ENCODE measurements at regions not wholly inside any gene's neighbourhood (a gene's known extent, or its start where the extent isn't known, plus 50 kb on each side); places are given as distances from the start of the nearest gene placed in this dataset.

DNA sequence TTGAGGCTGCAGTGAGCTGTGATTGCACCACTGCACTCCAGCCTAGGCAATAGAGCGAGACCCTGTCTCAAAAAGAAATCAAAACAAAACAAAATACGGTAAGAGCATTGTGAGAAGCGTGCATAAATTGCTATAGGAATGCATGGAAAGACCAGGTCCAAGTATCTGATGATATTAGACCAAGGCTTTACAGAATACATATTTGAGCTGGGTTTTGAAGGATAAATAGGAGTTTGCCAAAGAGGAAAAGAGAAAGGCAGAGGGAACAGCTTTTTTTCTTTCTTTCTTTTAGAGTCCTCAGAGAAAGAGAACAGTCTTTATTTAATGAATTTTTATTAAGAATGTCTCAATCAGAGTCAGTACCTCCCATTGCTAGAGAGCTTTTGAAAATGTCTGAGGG is 79.5 kb upstream of the PRPS1 start (continued):
- TF ChIP-seq CBX8 (IDR thresholded peaks at IDR 0.05; ENCODE audit: borderline replicate concordance, low read depth, low read length), result no peak
- TF ChIP-seq CREB1 (IDR thresholded peaks at IDR 0.05), result no peak
- TF ChIP-seq SP1 (IDR thresholded peaks at IDR 0.05; ENCODE audit: low read depth, low read length), result no peak
- no peak for TF ChIP-seq SP4 (IDR thresholded peaks at IDR 0.05; ENCODE audit: low read length)
- TF ChIP-seq HDAC2 (IDR thresholded peaks at IDR 0.05; ENCODE audit: borderline replicate concordance in 1 of 2, low read depth in 2 of 2, low read length in 2 of 2), result no peak

Data from H1 (cell line).